ENCODE measurements at regions not wholly inside any gene's neighbourhood (a gene's known extent, or its start where the extent isn't known, plus 50 kb on each side); places are given as distances from the start of the nearest gene placed in this dataset.
"Not testable (repeated sequence)": the region's sequence is repeated elsewhere in the genome, so short reads cannot be mapped to it uniquely, and the experiment has no call there.

DNA sequence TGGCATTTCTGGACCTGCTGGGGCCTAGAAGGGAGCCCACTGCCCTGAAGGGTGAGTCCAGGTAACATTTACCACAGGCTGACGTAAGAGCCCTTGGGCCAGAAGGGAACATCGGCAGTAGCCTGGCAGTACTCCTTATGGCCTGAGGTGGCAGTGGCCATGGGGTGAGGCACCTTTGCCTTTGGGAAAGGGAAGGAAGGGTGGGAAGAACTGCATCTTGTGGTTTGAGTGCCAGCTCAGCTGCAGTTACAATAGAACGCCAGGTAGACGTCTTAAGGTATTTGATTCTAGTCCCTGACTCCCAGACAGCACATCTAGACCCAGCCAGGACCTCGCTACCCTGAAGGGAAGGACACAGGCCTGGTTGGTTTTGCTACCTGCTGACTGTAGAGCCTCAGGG, 104.9 kb downstream of the SOX14 start:
- H3K79me1 ChIP-seq (ENCODE audit: insufficient read depth, low read depth, low read length, poor library complexity, severe bottlenecking): no peaks in the 10 kb centered on the region
- H3K4me3 Mint-ChIP-seq: no peak overlapping the region
- DNase-seq: no peak
- no peak overlapping the region for H2BK120ac ChIP-seq (ENCODE audit: low read depth, low read length, poor library complexity, severe bottlenecking)
- no peak overlapping the region for H3K18ac ChIP-seq (ENCODE audit: insufficient read length, low read depth, low read length)
- no peak overlapping the region for H3K4ac ChIP-seq (ENCODE audit: low read depth, low read length)
- H3K27me3 ChIP-seq (ENCODE audit: insufficient read depth, low read length): no peaks in the 10 kb centered on the region
- H3K79me2 ChIP-seq (ENCODE audit: insufficient read depth, low read length): no peaks in the 10 kb centered on the region
- H2AK5ac ChIP-seq (ENCODE audit: insufficient read length, low read length): no peak overlapping the region
- no peak overlapping the region for H4K5ac ChIP-seq (ENCODE audit: insufficient read length, low read depth, low read length)
- no peak overlapping the region for H3K4me2 ChIP-seq (ENCODE audit: insufficient read depth, insufficient read length, low read length)
- no peak overlapping the region for H2BK15ac ChIP-seq (ENCODE audit: low read depth, low read length)
- H3K23ac ChIP-seq (ENCODE audit: insufficient read length, low read depth, low read length): no peak overlapping the region
- TF ChIP-seq CTCF (conservative IDR thresholded peaks at IDR 0.05): peak; percentile 35; the same call in 2 of the 3 replicates
- no peak overlapping the region for H2AFZ ChIP-seq (ENCODE audit: low read length)
- no peak overlapping the region for H3K9ac ChIP-seq (ENCODE audit: extremely low read depth, insufficient read length, low read length)
- H3K9me3 Mint-ChIP-seq: peaks cover 46 to 54% of the 10 kb centered on the region in 2 experiments
- no peaks in the 10 kb centered on the region for H4K20me1 ChIP-seq (ENCODE audit: control insufficient read depth, insufficient read depth, insufficient read length)
- H3K56ac ChIP-seq (ENCODE audit: insufficient read length, low read depth, low read length): no peak overlapping the region
- no peaks in the 10 kb centered on the region for H3K4me1 ChIP-seq (ENCODE audit: insufficient read depth, low read length)
- H2BK20ac ChIP-seq (ENCODE audit: low read depth, low read length, poor library complexity, severe bottlenecking): no peak overlapping the region
- no peak overlapping the region; a peak in 1 of 7 replicates for H3K27ac Mint-ChIP-seq
- no peak overlapping the region for H2BK5ac ChIP-seq (ENCODE audit: insufficient read length, low read length)
- H3K4me1 Mint-ChIP-seq: peaks cover 22 to 30% of the 10 kb centered on the region in 2 experiments
- no peaks in the 10 kb centered on the region; the same call in none of the 2 replicates for H3K27me3 Mint-ChIP-seq (ENCODE audit: low read depth)
- H3K9me3 ChIP-seq (ENCODE audit: control insufficient read depth, low read depth, low read length): no peaks in the 10 kb centered on the region
- H4K91ac ChIP-seq (ENCODE audit: insufficient read length, low read depth, low read length): no peak overlapping the region
- peaks cover 11 to 68% (median 19%) of the 10 kb centered on the region in 3 experiments for H3K36me3 Mint-ChIP-seq (ENCODE audit: insufficient read depth in 1 of 3, low read depth in 3 of 3)
- WGBS (ENCODE audit: extremely low coverage, insufficient read length, low lambda C conversion rate): no CpG with 5 or more reads among the region's 5 CpGs
- H2BK12ac ChIP-seq (ENCODE audit: insufficient read length, low read depth, low read length): no peak overlapping the region
- H3K27ac ChIP-seq (ENCODE audit: insufficient read length, low read depth, low read length): no peak overlapping the region
- no peaks in the 10 kb centered on the region for H3K23me2 ChIP-seq (ENCODE audit: insufficient read length, low read depth, low read length, poor library complexity, severe bottlenecking)
- H4K8ac ChIP-seq (replicated peaks; ENCODE audit: insufficient read length, low read depth, low read length): no peak overlapping the region
- H3K14ac ChIP-seq (ENCODE audit: insufficient read depth, low read length): no peak overlapping the region
- no peak overlapping the region for H3T11ph ChIP-seq (ENCODE audit: low read length)

DNA sequence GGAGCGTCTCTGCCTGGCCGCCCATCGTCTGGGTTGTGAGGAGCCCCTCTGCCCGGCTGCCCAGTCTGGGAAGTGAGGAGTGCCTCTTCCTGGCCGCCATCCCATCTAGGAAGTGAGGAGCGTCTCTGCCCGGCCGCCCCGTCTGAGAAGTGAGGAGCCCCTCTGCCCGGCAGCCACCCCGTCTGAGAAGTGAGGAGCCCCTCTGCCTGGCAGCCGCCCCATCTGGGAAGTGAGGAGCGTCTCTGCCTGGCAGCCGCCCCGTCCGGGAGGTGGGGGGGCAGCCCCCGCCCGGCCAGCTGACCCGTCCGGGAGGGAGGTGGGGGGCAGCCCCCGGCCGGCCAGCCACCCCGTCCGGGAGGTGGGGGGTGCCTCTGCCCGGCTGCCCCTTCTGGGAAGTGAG, 108.5 kb downstream of the SOX14 start:
- H2AK5ac ChIP-seq (ENCODE audit: insufficient read length, low read length); H3K4me1 Mint-ChIP-seq; H3K9ac ChIP-seq (ENCODE audit: extremely low read depth, insufficient read length, low read length); H3K14ac ChIP-seq (ENCODE audit: insufficient read depth, low read length); H3K27ac Mint-ChIP-seq; H2BK120ac ChIP-seq (ENCODE audit: low read depth, low read length, poor library complexity, severe bottlenecking); H3K4ac ChIP-seq (ENCODE audit: low read depth, low read length); H3T11ph ChIP-seq (ENCODE audit: low read length); H3K27ac ChIP-seq (ENCODE audit: insufficient read length, low read depth, low read length); H3K56ac ChIP-seq (ENCODE audit: insufficient read length, low read depth, low read length); H3K9me3 ChIP-seq (ENCODE audit: control insufficient read depth, low read depth, low read length); H3K79me2 ChIP-seq (ENCODE audit: insufficient read depth, low read length); H3K4me2 ChIP-seq (ENCODE audit: insufficient read depth, insufficient read length, low read length); H2AFZ ChIP-seq (ENCODE audit: low read length); DNase-seq; H2BK12ac ChIP-seq (ENCODE audit: insufficient read length, low read depth, low read length); H3K18ac ChIP-seq (ENCODE audit: insufficient read length, low read depth, low read length); H2BK5ac ChIP-seq (ENCODE audit: insufficient read length, low read length); H4K91ac ChIP-seq (ENCODE audit: insufficient read length, low read depth, low read length); H3K79me1 ChIP-seq (ENCODE audit: insufficient read depth, low read depth, low read length, poor library complexity, severe bottlenecking); H4K20me1 ChIP-seq (ENCODE audit: control insufficient read depth, insufficient read depth, insufficient read length); H3K4me1 ChIP-seq (ENCODE audit: insufficient read depth, low read length); H3K27me3 ChIP-seq (ENCODE audit: insufficient read depth, low read length); H2BK15ac ChIP-seq (ENCODE audit: low read depth, low read length); H3K23ac ChIP-seq (ENCODE audit: insufficient read length, low read depth, low read length); H3K27me3 Mint-ChIP-seq (ENCODE audit: low read depth); H3K23me2 ChIP-seq (ENCODE audit: insufficient read length, low read depth, low read length, poor library complexity, severe bottlenecking); H4K5ac ChIP-seq (ENCODE audit: insufficient read length, low read depth, low read length); H3K4me3 Mint-ChIP-seq; H2BK20ac ChIP-seq (ENCODE audit: low read depth, low read length, poor library complexity, severe bottlenecking); H4K8ac ChIP-seq (replicated peaks; ENCODE audit: insufficient read length, low read depth, low read length): not testable (repeated sequence)
- H3K9me3 Mint-ChIP-seq: peaks cover 57 to 61% of the 10 kb centered on the region in 2 experiments
- H3K36me3 Mint-ChIP-seq (ENCODE audit: insufficient read depth in 1 of 3, low read depth in 3 of 3): peaks cover 13 to 61% (median 19%) of the 10 kb centered on the region in 3 experiments
- WGBS (ENCODE audit: extremely low coverage, insufficient read length, low lambda C conversion rate): no CpG with 5 or more reads among the region's 25 CpGs

All from H9 (cell line).